GM10266 (cell line): ENCODE measurements at regions not wholly inside any gene's neighbourhood (a gene's known extent, or its start where the extent isn't known, plus 50 kb on each side); places are given as distances from the start of the nearest gene placed in this dataset.
"Not testable (repeated sequence)": the region's sequence is repeated elsewhere in the genome, so short reads cannot be mapped to it uniquely, and the experiment has no call there.

ENCODE experiments used
- DNase-seq: peaks from one replicate; pipeline ENCODE4 v3.0.0; 2012; ENCODE audit errors: extremely low spot score
- CTCF ChIP-seq: IDR thresholded peaks from 2 replicates; pipeline ENCODE4 v1.5.1; 2012; ENCODE audit warnings: mild to moderate bottlenecking, low read depth; ENCODE audit not compliant: control insufficient read depth, insufficient read depth; ENCODE audit errors: missing control alignments

DNA sequence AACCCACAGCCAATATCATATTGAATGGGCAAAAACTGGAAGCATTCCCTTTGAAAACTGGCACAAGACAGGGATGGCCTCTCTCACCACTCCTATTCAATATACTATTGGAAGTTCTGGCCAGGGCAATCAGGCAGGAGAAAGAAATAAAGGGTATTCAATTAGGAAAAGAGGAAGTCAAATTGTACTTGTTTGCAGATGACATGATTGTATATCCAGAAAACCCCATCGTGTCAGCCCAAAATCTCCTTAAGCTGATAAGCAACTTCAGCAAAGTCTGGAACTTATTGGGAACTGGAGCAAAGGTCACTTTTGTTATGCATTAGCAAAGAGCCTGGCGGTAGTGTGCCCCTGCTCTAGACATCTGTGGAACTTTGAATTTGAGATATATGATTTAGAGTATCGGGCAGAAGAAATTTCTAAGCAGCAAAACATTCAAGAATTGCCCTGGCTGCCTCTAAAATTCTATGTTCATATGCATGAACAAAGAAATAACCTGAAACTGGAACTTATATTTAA lies 53.4 kb upstream of the PSMA1 start:
- not testable (repeated sequence) for DNase-seq

DNA sequence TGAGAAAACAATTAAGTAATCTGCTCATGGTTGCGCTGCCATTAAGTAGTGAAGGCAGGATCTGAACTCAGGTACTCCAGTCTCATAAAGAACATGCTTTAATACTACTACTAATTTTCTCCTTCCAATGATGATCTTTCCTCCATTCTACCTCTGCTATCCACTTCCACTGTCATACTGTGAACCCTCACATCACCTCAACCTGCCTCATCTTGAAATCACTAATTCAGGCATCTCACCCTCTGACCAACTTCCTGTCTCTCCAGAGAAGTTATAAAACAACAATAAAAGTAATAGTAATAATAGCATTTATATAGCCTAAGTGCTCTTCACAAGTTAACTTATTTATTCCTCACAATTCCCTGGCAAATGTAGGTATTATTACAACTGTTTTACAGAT lies 57.1 kb upstream of the PSMA1 start:
- DNase-seq, result no peak
- TF ChIP-seq CTCF, result no peak

- TF ChIP-seq CTCF, result no peak
- DNase-seq, result no peak
These were observed 57.8 kb upstream of the PSMA1 start for GRCh38 chr11:14577835-14578529.

GRCh38 chr11:14578541-14578956 lies 58.4 kb upstream of the PSMA1 start:
- TF ChIP-seq CTCF, result no peak
- DNase-seq, result peak; percentile 39

DNA sequence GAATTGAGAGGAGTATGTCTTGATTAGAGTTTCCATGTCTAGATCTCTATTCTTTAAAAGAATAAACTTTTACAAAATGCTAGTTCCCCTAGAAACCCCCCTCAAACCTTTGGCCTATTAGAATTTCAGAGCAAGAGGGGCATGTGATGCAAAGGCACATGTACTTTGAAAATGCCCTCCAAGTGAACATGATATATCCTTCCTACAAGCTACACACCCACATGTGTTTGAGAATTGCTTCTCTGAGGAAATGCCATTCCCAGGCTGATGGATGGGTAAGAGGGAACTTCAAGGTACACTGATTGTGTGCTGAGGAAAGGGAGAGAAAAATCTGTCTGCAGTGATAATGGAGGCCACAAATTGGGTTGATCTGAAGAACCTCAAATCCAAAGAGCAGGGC lies 59.5 kb upstream of the PSMA1 start:
- no peak for DNase-seq
- TF ChIP-seq CTCF, result no peak

GRCh38 chr11:14582793-14583192 lies 60.8 kb upstream of the PDE3B start:
- DNase-seq, result no peak
- no peak for TF ChIP-seq CTCF

GRCh38 chr11:14583252-14584034 lies 60.2 kb upstream of the PDE3B start:
- TF ChIP-seq CTCF, result no peak
- DNase-seq, result no peak

- TF ChIP-seq CTCF, result no peak
- no peak for DNase-seq
These were observed 59.6 kb upstream of the PDE3B start for GRCh38 chr11:14584035-14584363.
